HEK293 (cell line): ENCODE measurements at regions not wholly inside any gene's neighbourhood (a gene's known extent, or its start where the extent isn't known, plus 50 kb on each side); places are given as distances from the start of the nearest gene placed in this dataset.
"Not testable (repeated sequence)": the region's sequence is repeated elsewhere in the genome, so short reads cannot be mapped to it uniquely, and the experiment has no call there.

Experiments
- CTCF ChIA-PET: fragments of 350-600 bp; formaldehyde crosslinking; extraction: SDS; loops from one replicate; lab custom pipeline; 2021; ENCODE audit warnings: antibody characterized with exemption; lab: Yijun Ruan, JAX
- POLR2A ChIA-PET: fragments of 300-600 bp; formaldehyde crosslinking; extraction: SDS; loops from one replicate; lab custom pipeline; 2020; ENCODE audit warnings: antibody characterized with exemption, inconsistent platforms; lab: Yijun Ruan, JAX
- H3K27ac ChIP-seq: fragments of 200-500 bp; sonication (Bioruptor generic); 2 replicates; pipeline ENCODE4 v1.5.1; 2014; ENCODE audit warnings: low read depth, low read length, control low read depth, inconsistent platforms; ENCODE audit errors: extremely low read depth
- H3K36me3 ChIP-seq, 2 experiments: fragments of 200-500 bp in 1 of 2; sonication (Bioruptor generic) in 1 of 2; 1 replicate in 1 of 2; 2 replicates in 1 of 2; pipeline ENCODE4 v1.5.1; 2014 to 2017; ENCODE audit warnings: inconsistent platforms in 2 of 2, low read length in 2 of 2; ENCODE audit not compliant: control insufficient read depth in 2 of 2, insufficient read depth in 1 of 2
- H3K4me1 ChIP-seq: fragments of 200-500 bp; sonication (Bioruptor generic); 2 replicates; pipeline ENCODE4 v1.5.1; 2014; ENCODE audit warnings: mild to moderate bottlenecking, low read length, inconsistent platforms; ENCODE audit not compliant: control insufficient read depth, insufficient read depth
- H3K4me3 ChIP-seq: 2 replicates; pipeline ENCODE4 v1.5.1; 2011; ENCODE audit warnings: low read depth, mild to moderate bottlenecking, control low read depth, low read length, moderate library complexity
- H3K9me3 ChIP-seq: fragments of 200-500 bp; sonication (Bioruptor generic); 2 replicates; pipeline ENCODE4 v1.5.1; 2014; ENCODE audit warnings: low read depth, low read length, inconsistent platforms; ENCODE audit not compliant: control insufficient read depth, insufficient read depth
- EGR2 ChIP-seq: fragments of 450-650 bp; formaldehyde crosslinking; IDR thresholded peaks from 2 replicates; pipeline ENCODE4 v1.5.1; 2016; ENCODE audit warnings: low read depth, missing biosample characterization, missing genetic modification characterization
- KLF16 ChIP-seq: fragments of 450-650 bp; formaldehyde crosslinking; IDR thresholded peaks from 2 replicates; pipeline ENCODE4 v1.5.1; 2017; ENCODE audit warnings: missing biosample characterization, missing genetic modification characterization
- MEIS1 ChIP-seq: sonication (generic); formaldehyde crosslinking; IDR thresholded peaks from 2 replicates; pipeline ENCODE4 v1.8.1; 2022; ENCODE audit warnings: missing genetic modification reagents, mild to moderate bottlenecking, borderline replicate concordance
- YY2 ChIP-seq: fragments of 450-650 bp; formaldehyde crosslinking; IDR thresholded peaks from 2 replicates; pipeline ENCODE4 v1.5.1; 2016; ENCODE audit warnings: missing biosample characterization, missing genetic modification characterization
- ZEB2 ChIP-seq: fragments of 450-650 bp; formaldehyde crosslinking; IDR thresholded peaks from 2 replicates; pipeline ENCODE4 v1.5.1; 2016; ENCODE audit warnings: missing biosample characterization, missing genetic modification characterization
- ZFHX2 ChIP-seq: fragments of 450-650 bp; formaldehyde crosslinking; conservative IDR thresholded peaks from 2 replicates; pipeline ENCODE4 v1.5.1; 2016; ENCODE audit warnings: missing biosample characterization, missing genetic modification characterization
- ZNF112 ChIP-seq: fragments of 450-650 bp; formaldehyde crosslinking; IDR thresholded peaks from 2 replicates; pipeline ENCODE4 v1.5.0; 2017; ENCODE audit warnings: missing biosample characterization, missing genetic modification characterization
- ZNF169 ChIP-seq: fragments of 450-650 bp; formaldehyde crosslinking; IDR thresholded peaks from 2 replicates; pipeline ENCODE4 v1.5.1; 2016; ENCODE audit warnings: missing biosample characterization, missing genetic modification characterization
- ZNF174 ChIP-seq: fragments of 450-650 bp; formaldehyde crosslinking; IDR thresholded peaks from 2 replicates; pipeline ENCODE4 v1.5.0; 2017; ENCODE audit warnings: missing biosample characterization, mild to moderate bottlenecking, missing genetic modification characterization
- ZNF341 ChIP-seq: fragments of 450-650 bp; formaldehyde crosslinking; IDR thresholded peaks from 2 replicates; pipeline ENCODE4; 2016; ENCODE audit warnings: low read depth, missing biosample characterization, missing genetic modification characterization
- ZNF404 ChIP-seq: fragments of 450-650 bp; formaldehyde crosslinking; IDR thresholded peaks from 2 replicates; pipeline ENCODE4 v1.5.1; 2017; ENCODE audit warnings: missing biosample characterization, missing genetic modification characterization
- ZNF416 ChIP-seq: fragments of 450-650 bp; formaldehyde crosslinking; IDR thresholded peaks from 2 replicates; pipeline ENCODE4 v1.5.1; 2016; ENCODE audit warnings: missing biosample characterization, missing genetic modification characterization
- ZNF544 ChIP-seq: fragments of 450-650 bp; formaldehyde crosslinking; IDR thresholded peaks from 2 replicates; pipeline ENCODE4 v1.5.0; 2017; ENCODE audit warnings: missing biosample characterization, missing genetic modification characterization
- ZNF549 ChIP-seq: fragments of 450-650 bp; IDR thresholded peaks from 2 replicates; pipeline ENCODE4 v1.5.1; 2018; ENCODE audit warnings: missing biosample characterization, missing genetic modification characterization, mild to moderate bottlenecking, inconsistent platforms, moderate library complexity
- TF ChIP-seq, protein P1 (sequence below): fragments of 450-650 bp; formaldehyde crosslinking; IDR thresholded peaks from 2 replicates; pipeline ENCODE4 v1.5.1; 2016; ENCODE audit warnings: missing biosample characterization, missing genetic modification characterization
- TF ChIP-seq, protein P2 (sequence below): fragments of 450-650 bp; IDR thresholded peaks from 2 replicates; pipeline ENCODE4 v1.5.1; 2018; ENCODE audit warnings: missing biosample characterization, missing genetic modification characterization
- TF ChIP-seq, protein P3 (sequence below): fragments of 450-650 bp; formaldehyde crosslinking; IDR thresholded peaks from 2 replicates; pipeline ENCODE4 v1.5.1; 2016; ENCODE audit warnings: missing biosample characterization, missing genetic modification characterization
- TF ChIP-seq, protein P4 (sequence below): fragments of 450-650 bp; formaldehyde crosslinking; IDR thresholded peaks from 2 replicates; pipeline ENCODE4 v1.5.0; 2017; ENCODE audit warnings: missing biosample characterization, missing genetic modification characterization, borderline replicate concordance
- TF ChIP-seq, protein P5 (sequence below): fragments of 450-650 bp; IDR thresholded peaks from 2 replicates; pipeline ENCODE4 v1.5.1; 2018; ENCODE audit warnings: missing biosample characterization, mild to moderate bottlenecking, missing genetic modification characterization

DNA sequence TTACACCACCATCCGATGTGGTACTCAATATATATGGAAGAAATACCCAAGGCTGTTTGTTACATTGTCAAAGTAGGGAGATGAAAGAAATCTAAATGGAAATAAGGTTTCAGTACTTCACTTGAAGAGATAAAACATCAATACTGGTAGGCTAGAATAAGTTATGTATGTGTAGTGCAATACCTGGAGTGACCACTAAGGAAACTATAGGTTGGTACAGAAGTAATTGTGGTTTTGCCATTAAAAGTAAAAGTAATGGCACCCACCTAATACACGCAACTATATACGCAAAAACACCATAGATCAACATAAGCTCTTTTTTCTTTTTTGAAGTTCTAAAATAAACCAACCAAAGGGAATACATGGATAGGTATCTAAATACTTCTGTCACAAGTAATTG is 143.2 kb upstream of the KYNU start:
- Histone ChIP-seq H3K4me1 (no peaks in the 10 kb centered on the region), H3K27ac (no peak overlapping the region), H3K9me3 (no peaks in the 10 kb centered on the region), H3K4me3 (no peak overlapping the region), H3K36me3 (no peaks in the 10 kb centered on the region)
- ChIA-PET CTCF (no interaction called here), POLR2A (no interaction called here)
- TF ChIP-seq, protein P1, sequence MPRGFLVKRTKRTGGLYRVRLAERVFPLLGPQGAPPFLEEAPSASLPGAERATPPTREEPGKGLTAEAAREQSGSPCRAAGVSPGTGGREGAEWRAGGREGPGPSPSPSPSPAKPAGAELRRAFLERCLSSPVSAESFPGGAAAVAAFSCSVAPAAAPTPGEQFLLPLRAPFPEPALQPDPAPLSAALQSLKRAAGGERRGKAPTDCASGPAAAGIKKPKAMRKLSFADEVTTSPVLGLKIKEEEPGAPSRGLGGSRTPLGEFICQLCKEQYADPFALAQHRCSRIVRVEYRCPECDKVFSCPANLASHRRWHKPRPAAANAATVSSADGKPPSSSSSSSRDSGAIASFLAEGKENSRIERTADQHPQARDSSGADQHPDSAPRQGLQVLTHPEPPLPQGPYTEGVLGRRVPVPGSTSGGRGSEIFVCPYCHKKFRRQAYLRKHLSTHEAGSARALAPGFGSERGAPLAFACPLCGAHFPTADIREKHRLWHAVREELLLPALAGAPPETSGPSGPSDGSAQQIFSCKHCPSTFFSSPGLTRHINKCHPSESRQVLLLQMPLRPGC (tag by site-specific recombination): no peak
- TF ChIP-seq ZNF549 (tag by site-specific recombination): no peak
- TF ChIP-seq ZFHX2 (tag by site-specific recombination): no peak
- TF ChIP-seq ZNF174: no peak
- TF ChIP-seq ZNF169 (tag by site-specific recombination): no peak
- TF ChIP-seq ZNF112 (tag by site-specific recombination): no peak
- no peak for TF ChIP-seq YY2 (tag by site-specific recombination)
- TF ChIP-seq, protein P2, sequence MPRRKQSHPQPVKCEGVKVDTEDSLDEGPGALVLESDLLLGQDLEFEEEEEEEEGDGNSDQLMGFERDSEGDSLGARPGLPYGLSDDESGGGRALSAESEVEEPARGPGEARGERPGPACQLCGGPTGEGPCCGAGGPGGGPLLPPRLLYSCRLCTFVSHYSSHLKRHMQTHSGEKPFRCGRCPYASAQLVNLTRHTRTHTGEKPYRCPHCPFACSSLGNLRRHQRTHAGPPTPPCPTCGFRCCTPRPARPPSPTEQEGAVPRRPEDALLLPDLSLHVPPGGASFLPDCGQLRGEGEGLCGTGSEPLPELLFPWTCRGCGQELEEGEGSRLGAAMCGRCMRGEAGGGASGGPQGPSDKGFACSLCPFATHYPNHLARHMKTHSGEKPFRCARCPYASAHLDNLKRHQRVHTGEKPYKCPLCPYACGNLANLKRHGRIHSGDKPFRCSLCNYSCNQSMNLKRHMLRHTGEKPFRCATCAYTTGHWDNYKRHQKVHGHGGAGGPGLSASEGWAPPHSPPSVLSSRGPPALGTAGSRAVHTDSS (tag by site-specific recombination): no peak
- no peak for TF ChIP-seq EGR2 (tag by site-specific recombination)
- TF ChIP-seq ZEB2 (tag by site-specific recombination): no peak
- no peak for TF ChIP-seq ZNF404 (tag by site-specific recombination)
- TF ChIP-seq, protein P3, sequence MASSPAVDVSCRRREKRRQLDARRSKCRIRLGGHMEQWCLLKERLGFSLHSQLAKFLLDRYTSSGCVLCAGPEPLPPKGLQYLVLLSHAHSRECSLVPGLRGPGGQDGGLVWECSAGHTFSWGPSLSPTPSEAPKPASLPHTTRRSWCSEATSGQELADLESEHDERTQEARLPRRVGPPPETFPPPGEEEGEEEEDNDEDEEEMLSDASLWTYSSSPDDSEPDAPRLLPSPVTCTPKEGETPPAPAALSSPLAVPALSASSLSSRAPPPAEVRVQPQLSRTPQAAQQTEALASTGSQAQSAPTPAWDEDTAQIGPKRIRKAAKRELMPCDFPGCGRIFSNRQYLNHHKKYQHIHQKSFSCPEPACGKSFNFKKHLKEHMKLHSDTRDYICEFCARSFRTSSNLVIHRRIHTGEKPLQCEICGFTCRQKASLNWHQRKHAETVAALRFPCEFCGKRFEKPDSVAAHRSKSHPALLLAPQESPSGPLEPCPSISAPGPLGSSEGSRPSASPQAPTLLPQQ: no peak
- TF ChIP-seq KLF16 (tag by site-specific recombination): no peak
- no peak for TF ChIP-seq ZNF544
- TF ChIP-seq, protein P4, sequence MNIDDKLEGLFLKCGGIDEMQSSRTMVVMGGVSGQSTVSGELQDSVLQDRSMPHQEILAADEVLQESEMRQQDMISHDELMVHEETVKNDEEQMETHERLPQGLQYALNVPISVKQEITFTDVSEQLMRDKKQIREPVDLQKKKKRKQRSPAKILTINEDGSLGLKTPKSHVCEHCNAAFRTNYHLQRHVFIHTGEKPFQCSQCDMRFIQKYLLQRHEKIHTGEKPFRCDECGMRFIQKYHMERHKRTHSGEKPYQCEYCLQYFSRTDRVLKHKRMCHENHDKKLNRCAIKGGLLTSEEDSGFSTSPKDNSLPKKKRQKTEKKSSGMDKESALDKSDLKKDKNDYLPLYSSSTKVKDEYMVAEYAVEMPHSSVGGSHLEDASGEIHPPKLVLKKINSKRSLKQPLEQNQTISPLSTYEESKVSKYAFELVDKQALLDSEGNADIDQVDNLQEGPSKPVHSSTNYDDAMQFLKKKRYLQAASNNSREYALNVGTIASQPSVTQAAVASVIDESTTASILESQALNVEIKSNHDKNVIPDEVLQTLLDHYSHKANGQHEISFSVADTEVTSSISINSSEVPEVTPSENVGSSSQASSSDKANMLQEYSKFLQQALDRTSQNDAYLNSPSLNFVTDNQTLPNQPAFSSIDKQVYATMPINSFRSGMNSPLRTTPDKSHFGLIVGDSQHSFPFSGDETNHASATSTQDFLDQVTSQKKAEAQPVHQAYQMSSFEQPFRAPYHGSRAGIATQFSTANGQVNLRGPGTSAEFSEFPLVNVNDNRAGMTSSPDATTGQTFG (tag by site-specific recombination): no peak
- no peak for TF ChIP-seq ZNF341 (tag by site-specific recombination)
- TF ChIP-seq MEIS1 (CRISPR knock-in tag): no peak
- no peak for TF ChIP-seq ZNF416 (tag by site-specific recombination)
- TF ChIP-seq, protein P5, sequence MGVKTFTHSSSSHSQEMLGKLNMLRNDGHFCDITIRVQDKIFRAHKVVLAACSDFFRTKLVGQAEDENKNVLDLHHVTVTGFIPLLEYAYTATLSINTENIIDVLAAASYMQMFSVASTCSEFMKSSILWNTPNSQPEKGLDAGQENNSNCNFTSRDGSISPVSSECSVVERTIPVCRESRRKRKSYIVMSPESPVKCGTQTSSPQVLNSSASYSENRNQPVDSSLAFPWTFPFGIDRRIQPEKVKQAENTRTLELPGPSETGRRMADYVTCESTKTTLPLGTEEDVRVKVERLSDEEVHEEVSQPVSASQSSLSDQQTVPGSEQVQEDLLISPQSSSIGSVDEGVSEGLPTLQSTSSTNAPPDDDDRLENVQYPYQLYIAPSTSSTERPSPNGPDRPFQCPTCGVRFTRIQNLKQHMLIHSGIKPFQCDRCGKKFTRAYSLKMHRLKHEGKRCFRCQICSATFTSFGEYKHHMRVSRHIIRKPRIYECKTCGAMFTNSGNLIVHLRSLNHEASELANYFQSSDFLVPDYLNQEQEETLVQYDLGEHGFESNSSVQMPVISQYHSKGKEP (tag by site-specific recombination): no peak

DNA sequence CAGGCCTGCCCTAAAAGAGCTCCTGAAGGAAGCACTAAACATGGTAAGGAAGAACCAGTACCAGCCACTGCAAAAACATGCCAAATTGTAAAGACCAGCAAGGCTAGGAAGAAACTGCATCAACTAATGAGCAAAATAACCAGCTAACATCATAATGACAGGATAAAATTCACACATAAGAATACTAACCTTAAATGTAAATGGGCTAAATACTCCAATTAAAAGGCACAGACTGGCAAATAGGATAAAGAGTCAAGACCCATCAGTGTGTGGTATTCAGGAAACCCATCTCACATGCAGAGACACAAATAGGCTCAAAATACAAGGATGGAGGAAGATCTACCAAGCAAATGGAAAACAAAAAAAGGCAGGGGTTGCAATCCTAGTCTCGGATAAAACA is 147.7 kb upstream of the KYNU start:
- CTCF ChIA-PET: interaction anchor here (0.6 kb wide), 1 partner anchor 8 kb away, joined by 3 read pairs; no protein-coding TSS in a partner anchor
- H3K27ac ChIP-seq, H3K9me3 ChIP-seq, H3K4me1 ChIP-seq, POLR2A ChIA-PET, H3K36me3 ChIP-seq, H3K4me3 ChIP-seq: not testable (repeated sequence)

DNA sequence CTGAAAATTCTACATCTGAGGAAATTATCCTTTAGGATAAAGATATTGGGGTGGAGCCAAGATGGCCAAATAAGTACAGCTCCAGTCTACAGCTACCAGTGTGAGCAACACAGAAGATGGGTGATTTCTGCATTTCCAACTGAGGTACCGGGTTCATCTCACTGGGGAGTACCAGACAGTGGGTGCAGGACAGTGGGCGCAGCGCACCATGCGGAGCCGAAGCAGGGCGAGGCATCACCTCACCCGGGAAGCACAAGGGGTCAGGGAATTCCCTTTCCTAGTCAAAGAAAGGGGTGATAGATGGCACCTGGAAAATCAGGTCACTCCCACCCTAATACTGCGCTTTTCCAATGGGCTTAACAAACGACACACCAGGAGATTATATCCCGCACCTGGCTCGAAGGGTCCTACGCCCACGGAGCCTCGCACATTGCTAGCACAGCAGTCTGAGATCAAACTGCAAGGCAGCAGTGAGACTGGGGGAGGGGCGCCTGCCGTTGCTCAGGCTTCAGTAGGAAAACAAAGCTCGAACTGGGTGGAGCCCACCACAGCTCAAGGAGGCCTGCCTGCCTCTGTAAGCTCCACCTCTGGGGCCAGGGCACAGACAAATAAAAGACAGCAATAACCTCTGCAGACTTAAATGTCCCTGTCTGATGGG is 149.5 kb upstream of the KYNU start:
- H3K4me3 ChIP-seq, H3K36me3 ChIP-seq, POLR2A ChIA-PET, H3K9me3 ChIP-seq, H3K27ac ChIP-seq, H3K4me1 ChIP-seq: not testable (repeated sequence)
- CTCF ChIA-PET: interaction anchor here (0.5 kb wide), 1 partner anchor 11 kb away, joined by 4 read pairs; no protein-coding TSS in a partner anchor
